ENCODE measurements at regions not wholly inside any gene's neighbourhood (a gene's known extent, or its start where the extent isn't known, plus 50 kb on each side); places are given as distances from the start of the nearest gene placed in this dataset.
"Not testable (repeated sequence)": the region's sequence is repeated elsewhere in the genome, so short reads cannot be mapped to it uniquely, and the experiment has no call there.

GRCh38 chr10:109237050-109237449 is 686.3 kb downstream of the XPNPEP1 start:
- no CpG with 5 or more reads among the region's 2 CpGs for WGBS (ENCODE audit: insufficient coverage, insufficient read length)
- H3K4me3 ChIP-seq (ENCODE audit: low read length), result no peak overlapping the region
- no peaks in the 10 kb centered on the region for H3K4me1 ChIP-seq (ENCODE audit: control insufficient read depth, insufficient read depth, low read length)
- H3K27ac ChIP-seq (ENCODE audit: low read length), result no peak overlapping the region
- no peaks in the 10 kb centered on the region; the same call in 1 of the 2 replicates for H3K9me3 ChIP-seq (ENCODE audit: control insufficient read depth, insufficient read depth, low read length)
- H3K36me3 ChIP-seq (ENCODE audit: control insufficient read depth, insufficient read depth, low read length), result no peaks in the 10 kb centered on the region
- no peak for DNase-seq (ENCODE audit: low read depth, low spot score)
- no peaks in the 10 kb centered on the region for H3K27me3 ChIP-seq (ENCODE audit: control insufficient read depth, insufficient read depth, low read length)

- WGBS (ENCODE audit: insufficient coverage, insufficient read length), result no CpG with 5 or more reads among the region's 13 CpGs
- H3K27ac ChIP-seq (ENCODE audit: low read length), result not testable (repeated sequence)
Measured at GRCh38 chr10:109223533-109223932, 699.8 kb downstream of the XPNPEP1 start.

GRCh38 chr10:109219935-109220605 is 703.2 kb downstream of the XPNPEP1 start:
- Histone ChIP-seq H3K27ac (ENCODE audit: low read length) (no peak overlapping the region), H3K27me3 (ENCODE audit: control insufficient read depth, insufficient read depth, low read length) (no peaks in the 10 kb centered on the region), H3K4me1 (ENCODE audit: control insufficient read depth, insufficient read depth, low read length) (no peaks in the 10 kb centered on the region)

More at GRCh38 chr10:109223533-109223932, 699.8 kb downstream of the XPNPEP1 start:
- DNase-seq (ENCODE audit: low read depth, low spot score); H3K4me3 ChIP-seq (ENCODE audit: low read length); H3K9me3 ChIP-seq (ENCODE audit: control insufficient read depth, insufficient read depth, low read length); H3K4me1 ChIP-seq (ENCODE audit: control insufficient read depth, insufficient read depth, low read length); H3K36me3 ChIP-seq (ENCODE audit: control insufficient read depth, insufficient read depth, low read length); H3K27me3 ChIP-seq (ENCODE audit: control insufficient read depth, insufficient read depth, low read length): not testable (repeated sequence)

GRCh38 chr10:109218207-109218606 is 705.1 kb downstream of the XPNPEP1 start:
- H3K27me3 ChIP-seq (ENCODE audit: control insufficient read depth, insufficient read depth, low read length), result no peaks in the 10 kb centered on the region
- no CpG with 5 or more reads among the region's 2 CpGs for WGBS (ENCODE audit: insufficient coverage, insufficient read length)
- no peak overlapping the region for H3K4me3 ChIP-seq (ENCODE audit: low read length)
- no peak for DNase-seq (ENCODE audit: low read depth, low spot score)
- no peaks in the 10 kb centered on the region for H3K36me3 ChIP-seq (ENCODE audit: control insufficient read depth, insufficient read depth, low read length)
- no peak overlapping the region for H3K27ac ChIP-seq (ENCODE audit: low read length)
- no peaks in the 10 kb centered on the region for H3K4me1 ChIP-seq (ENCODE audit: control insufficient read depth, insufficient read depth, low read length)
- H3K9me3 ChIP-seq (ENCODE audit: control insufficient read depth, insufficient read depth, low read length), result no peaks in the 10 kb centered on the region

More at GRCh38 chr10:109219935-109220605, 703.2 kb downstream of the XPNPEP1 start:
- no peak for DNase-seq (ENCODE audit: low read depth, low spot score)
- no peak overlapping the region for H3K4me3 ChIP-seq (ENCODE audit: low read length)
- no peaks in the 10 kb centered on the region for H3K36me3 ChIP-seq (ENCODE audit: control insufficient read depth, insufficient read depth, low read length)
- no peaks in the 10 kb centered on the region for H3K9me3 ChIP-seq (ENCODE audit: control insufficient read depth, insufficient read depth, low read length)
- no CpG with 5 or more reads among the region's 2 CpGs for WGBS (ENCODE audit: insufficient coverage, insufficient read length)

GRCh38 chr10:109215291-109216075 is 707.8 kb downstream of the XPNPEP1 start:
- H3K27me3 ChIP-seq (ENCODE audit: control insufficient read depth, insufficient read depth, low read length), result no peaks in the 10 kb centered on the region
- H3K4me1 ChIP-seq (ENCODE audit: control insufficient read depth, insufficient read depth, low read length), result no peaks in the 10 kb centered on the region
- no CpG with 5 or more reads among the region's 3 CpGs for WGBS (ENCODE audit: insufficient coverage, insufficient read length)
- no peak overlapping the region for H3K27ac ChIP-seq (ENCODE audit: low read length)
- H3K4me3 ChIP-seq (ENCODE audit: low read length), result no peak overlapping the region
- H3K36me3 ChIP-seq (ENCODE audit: control insufficient read depth, insufficient read depth, low read length), result no peaks in the 10 kb centered on the region
- DNase-seq (ENCODE audit: low read depth, low spot score), result no peak
- no peaks in the 10 kb centered on the region for H3K9me3 ChIP-seq (ENCODE audit: control insufficient read depth, insufficient read depth, low read length)

- no CpG with 5 or more reads among the region's 3 CpGs for WGBS (ENCODE audit: insufficient coverage, insufficient read length)
- not testable (repeated sequence) for H3K27me3 ChIP-seq (ENCODE audit: control insufficient read depth, insufficient read depth, low read length); H3K27ac ChIP-seq (ENCODE audit: low read length); H3K4me3 ChIP-seq (ENCODE audit: low read length); H3K9me3 ChIP-seq (ENCODE audit: control insufficient read depth, insufficient read depth, low read length); DNase-seq (ENCODE audit: low read depth, low spot score); H3K4me1 ChIP-seq (ENCODE audit: control insufficient read depth, insufficient read depth, low read length); H3K36me3 ChIP-seq (ENCODE audit: control insufficient read depth, insufficient read depth, low read length)
Measured at GRCh38 chr10:109214891-109215290, 708.4 kb downstream of the XPNPEP1 start.

GRCh38 chr10:109207361-109207760 is 716.0 kb downstream of the XPNPEP1 start:
- WGBS (ENCODE audit: insufficient coverage, insufficient read length), result no CpG with 5 or more reads among the region's 1 CpG
- Histone ChIP-seq H3K27ac (ENCODE audit: low read length) (no peak overlapping the region), H3K4me1 (ENCODE audit: control insufficient read depth, insufficient read depth, low read length) (no peaks in the 10 kb centered on the region), H3K4me3 (ENCODE audit: low read length) (no peak overlapping the region), H3K9me3 (ENCODE audit: control insufficient read depth, insufficient read depth, low read length) (no peaks in the 10 kb centered on the region), H3K36me3 (ENCODE audit: control insufficient read depth, insufficient read depth, low read length) (no peaks in the 10 kb centered on the region), H3K27me3 (ENCODE audit: control insufficient read depth, insufficient read depth, low read length) (no peaks in the 10 kb centered on the region)
- no peak for DNase-seq (ENCODE audit: low read depth, low spot score)

GRCh38 chr10:109205929-109206585 is 717.3 kb downstream of the XPNPEP1 start:
- H3K4me1 ChIP-seq (ENCODE audit: control insufficient read depth, insufficient read depth, low read length), result no peaks in the 10 kb centered on the region
- 100% methylated on average over 1 of the region's 3 CpGs for WGBS (ENCODE audit: insufficient coverage, insufficient read length)
- no peaks in the 10 kb centered on the region for H3K27me3 ChIP-seq (ENCODE audit: control insufficient read depth, insufficient read depth, low read length)
- no peak overlapping the region for H3K27ac ChIP-seq (ENCODE audit: low read length)
- H3K36me3 ChIP-seq (ENCODE audit: control insufficient read depth, insufficient read depth, low read length), result no peaks in the 10 kb centered on the region
- no peak for DNase-seq (ENCODE audit: low read depth, low spot score)
- H3K9me3 ChIP-seq (ENCODE audit: control insufficient read depth, insufficient read depth, low read length), result no peaks in the 10 kb centered on the region
- no peak overlapping the region for H3K4me3 ChIP-seq (ENCODE audit: low read length)

- Histone ChIP-seq H3K36me3 (ENCODE audit: control insufficient read depth, insufficient read depth, low read length) (no peaks in the 10 kb centered on the region), H3K4me3 (ENCODE audit: low read length) (no peak overlapping the region), H3K27ac (ENCODE audit: low read length) (no peak overlapping the region), H3K9me3 (ENCODE audit: control insufficient read depth, insufficient read depth, low read length) (no peaks in the 10 kb centered on the region), H3K4me1 (ENCODE audit: control insufficient read depth, insufficient read depth, low read length) (no peaks in the 10 kb centered on the region), H3K27me3 (ENCODE audit: control insufficient read depth, insufficient read depth, low read length) (no peaks in the 10 kb centered on the region)
- DNase-seq (ENCODE audit: low read depth, low spot score), result no peak
- WGBS (ENCODE audit: insufficient coverage, insufficient read length), result no CpG with 5 or more reads among the region's 3 CpGs
Measured at GRCh38 chr10:109203646-109204353, 719.5 kb downstream of the XPNPEP1 start.

GRCh38 chr10:109202111-109202510 is 721.2 kb downstream of the XPNPEP1 start:
- Histone ChIP-seq H3K36me3 (ENCODE audit: control insufficient read depth, insufficient read depth, low read length) (no peaks in the 10 kb centered on the region), H3K4me1 (ENCODE audit: control insufficient read depth, insufficient read depth, low read length) (no peaks in the 10 kb centered on the region), H3K4me3 (ENCODE audit: low read length) (no peak overlapping the region), H3K27me3 (ENCODE audit: control insufficient read depth, insufficient read depth, low read length) (no peaks in the 10 kb centered on the region), H3K27ac (ENCODE audit: low read length) (no peak overlapping the region), H3K9me3 (ENCODE audit: control insufficient read depth, insufficient read depth, low read length) (no peaks in the 10 kb centered on the region)
- no peak for DNase-seq (ENCODE audit: low read depth, low spot score)
- WGBS (ENCODE audit: insufficient coverage, insufficient read length), result no CpG with 5 or more reads among the region's 3 CpGs
